Activated T-cell treated with anti-CD3 and anti-CD28 coated beads, Interleukin-2, amount 50 U/mL, for 72 hours (primary cell): ENCODE measurements at regions not wholly inside any gene's neighbourhood (a gene's known extent, or its start where the extent isn't known, plus 50 kb on each side); places are given as distances from the start of the nearest gene placed in this dataset.

ENCODE experiments used
- ATAC-seq, 2 donors: fragments of 150-1000 bp; cut with Tn5 transposase; replicated peaks in 1 of 2; 2 replicates each; pipeline ENCODE4 v1.10.0; 2021; ENCODE audit warnings: moderate library complexity in 2 of 2, mild to moderate bottlenecking in 1 of 2
- DNase-seq, 2 donors: peaks; one replicate each; pipeline ENCODE4 v3.0.0; 2021 to 2022; ENCODE audit warnings: mixed read lengths in 1 of 2
- H3K27ac Mint-ChIP-seq: one replicate; pipeline ENCODE4 v1.8.0; 2022; ENCODE audit warnings: mild to moderate bottlenecking, moderate library complexity, mixed read lengths
- H3K27me3 Mint-ChIP-seq: one replicate; pipeline ENCODE4 v1.8.0; 2022; ENCODE audit warnings: low read depth, mixed read lengths
- H3K36me3 Mint-ChIP-seq, 2 donors: one replicate each; pipeline ENCODE4 v1.8.0; 2022; ENCODE audit warnings: mixed read lengths in 2 of 2, mild to moderate bottlenecking in 1 of 2; ENCODE audit not compliant: insufficient read depth in 2 of 2
- H3K4me1 Mint-ChIP-seq: one replicate; pipeline ENCODE4 v1.8.0; 2022; ENCODE audit warnings: low read depth, mixed read lengths
- H3K4me3 Mint-ChIP-seq, 2 donors: one replicate each; pipeline ENCODE4 v1.8.0; 2022; ENCODE audit warnings: mild to moderate bottlenecking in 2 of 2, mixed read lengths in 2 of 2, moderate library complexity in 2 of 2
- H3K9me3 Mint-ChIP-seq, 2 donors: one replicate each; pipeline ENCODE4 v1.8.0; 2022; ENCODE audit warnings: mixed read lengths in 2 of 2

DNA sequence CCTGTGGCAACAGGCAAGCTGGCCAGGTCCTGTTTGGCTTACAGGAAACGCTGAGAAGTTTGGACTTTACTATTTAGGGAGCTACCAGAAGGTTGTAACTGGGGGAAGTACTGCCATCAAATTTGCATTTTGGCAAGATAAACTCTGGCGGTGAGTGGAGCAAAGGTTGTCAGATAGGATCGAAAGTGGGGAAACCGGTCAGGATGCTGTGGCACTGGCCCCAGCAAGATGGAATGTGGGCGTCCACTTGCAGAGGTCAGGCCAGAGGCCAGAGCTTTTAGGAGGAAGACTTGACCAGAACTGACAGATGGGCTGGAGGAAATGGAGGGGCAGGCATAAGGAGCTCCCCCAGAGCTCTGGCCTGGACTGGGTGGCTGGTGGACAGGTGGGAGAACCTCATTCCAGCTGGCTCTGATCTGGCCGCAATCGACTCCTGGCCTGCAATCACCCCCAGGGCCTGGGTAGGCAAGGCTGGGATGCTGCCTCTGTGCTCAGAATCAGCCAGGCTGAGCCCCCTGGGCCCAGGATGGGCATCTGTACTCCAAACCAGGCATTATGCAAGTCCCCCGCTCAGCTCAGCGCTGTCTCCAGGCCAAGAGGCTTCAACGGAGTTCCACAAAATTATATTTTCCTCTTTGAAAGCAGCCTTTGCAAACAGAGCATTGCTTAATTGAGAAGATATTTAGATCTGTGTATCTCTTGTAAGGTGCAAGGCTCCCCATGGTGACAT, 178.3 kb upstream of the NECTIN1 start:
- Mint-ChIP-seq H3K9me3 (no peaks in the 10 kb centered on the region), H3K4me1 (no peaks in the 10 kb centered on the region), H3K4me3 (no peak overlapping the region), H3K36me3 (no peaks in the 10 kb centered on the region), H3K27ac (no peak overlapping the region), H3K27me3 (peaks cover 28% of the 10 kb centered on the region)
- DNase-seq (no peak), ATAC-seq (no peak)

DNA sequence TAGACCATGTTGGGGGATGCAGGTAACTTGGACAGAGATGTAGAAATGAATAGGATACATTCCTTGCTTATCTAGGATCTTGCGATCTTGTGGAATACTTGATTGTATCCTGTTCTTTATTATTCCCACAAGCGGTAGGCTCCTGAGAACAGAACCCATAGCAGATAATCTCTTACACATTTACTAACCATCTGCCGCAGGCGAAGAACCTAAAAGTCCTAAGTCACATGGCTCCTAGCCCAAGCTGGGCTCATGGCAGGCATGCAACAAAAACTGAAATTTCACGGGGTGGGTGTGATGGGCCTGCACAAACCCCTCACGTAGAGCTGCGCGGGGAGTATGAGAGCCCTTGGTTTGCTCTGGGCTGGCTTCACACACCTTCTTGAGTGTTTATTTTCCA, 177.4 kb upstream of the NECTIN1 start:
- Mint-ChIP-seq H3K4me3 (no peak overlapping the region), H3K4me1 (no peaks in the 10 kb centered on the region), H3K27ac (no peak overlapping the region), H3K36me3 (no peaks in the 10 kb centered on the region), H3K27me3 (peaks cover 28% of the 10 kb centered on the region), H3K9me3 (no peaks in the 10 kb centered on the region)
- ATAC-seq = no peak
- DNase-seq = no peak

DNA sequence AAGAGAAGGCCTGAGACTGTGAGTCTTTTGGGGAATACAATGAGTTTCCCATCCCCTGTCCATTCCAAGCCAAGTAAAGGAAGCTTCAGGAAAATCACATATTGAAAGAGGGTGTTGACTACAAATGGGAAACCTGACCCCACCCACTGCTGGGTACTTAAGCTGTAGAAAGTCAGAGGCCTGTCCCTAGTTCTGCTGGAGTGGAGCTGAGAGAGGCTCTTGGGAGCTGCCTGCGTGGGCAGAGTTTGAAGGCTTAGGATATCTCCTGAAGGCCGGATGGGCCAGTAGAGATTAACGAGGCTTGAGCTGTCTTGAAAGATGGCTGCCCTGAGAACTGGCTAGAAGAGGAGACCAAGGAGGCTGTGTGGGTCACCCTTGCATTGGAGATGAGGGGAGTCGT, 176.2 kb upstream of the NECTIN1 start:
- no peaks in the 10 kb centered on the region for H3K36me3 Mint-ChIP-seq
- no peak overlapping the region for H3K27ac Mint-ChIP-seq
- peaks cover 28% of the 10 kb centered on the region for H3K27me3 Mint-ChIP-seq
- H3K9me3 Mint-ChIP-seq = no peaks in the 10 kb centered on the region
- H3K4me1 Mint-ChIP-seq = no peaks in the 10 kb centered on the region
- no peak for ATAC-seq
- H3K4me3 Mint-ChIP-seq = no peak overlapping the region
- DNase-seq = no peak

DNA sequence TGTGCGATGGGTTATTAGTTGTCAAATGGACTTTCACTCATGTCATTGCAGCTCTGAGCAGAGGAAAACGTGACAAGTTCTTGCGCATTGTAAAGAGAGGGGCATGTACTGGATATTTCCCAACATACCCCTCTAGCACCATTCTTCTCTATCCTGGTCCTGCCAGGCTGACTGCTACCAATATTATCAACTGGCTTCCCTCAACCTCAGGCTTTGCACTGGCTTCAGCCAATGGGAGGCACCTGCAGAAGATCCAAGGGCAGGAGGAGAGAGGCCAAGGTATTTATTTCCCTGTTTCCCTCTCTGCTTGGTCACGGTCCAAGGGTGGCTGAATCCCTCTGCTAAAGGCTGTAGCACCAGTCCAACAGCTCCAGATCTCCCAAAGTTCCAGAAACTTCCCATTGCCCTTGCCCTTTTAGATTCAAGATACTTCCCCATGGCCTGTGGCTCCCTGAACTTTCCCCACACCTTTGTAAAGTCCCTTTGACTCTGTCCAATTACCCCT, 175.6 kb upstream of the NECTIN1 start:
- Mint-ChIP-seq H3K9me3 (no peaks in the 10 kb centered on the region), H3K27ac (no peak overlapping the region), H3K4me1 (no peaks in the 10 kb centered on the region), H3K36me3 (no peaks in the 10 kb centered on the region), H3K27me3 (peaks cover 28% of the 10 kb centered on the region), H3K4me3 (no peak overlapping the region)
- ATAC-seq (no peak), DNase-seq (no peak)

DNA sequence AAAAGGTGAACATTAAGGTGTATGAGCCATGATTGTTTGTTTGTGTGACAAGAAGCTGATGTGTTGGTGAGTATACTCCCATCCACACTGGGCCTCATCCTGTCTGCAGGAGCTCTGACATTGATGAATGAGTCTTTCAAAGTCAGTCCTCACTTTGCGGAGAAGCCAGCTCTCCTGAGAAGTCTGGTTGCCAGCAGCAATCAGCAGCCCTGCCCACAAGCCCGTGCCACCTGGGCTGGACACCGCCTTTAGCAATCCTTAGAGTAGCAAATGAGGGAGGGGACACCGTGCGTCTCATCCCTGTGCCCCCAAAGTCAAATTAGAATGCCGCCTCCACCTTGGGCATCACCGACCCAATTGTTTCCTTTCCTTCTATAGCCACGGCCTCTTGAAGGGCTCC, 174.8 kb upstream of the NECTIN1 start:
- Mint-ChIP-seq H3K27ac (no peak overlapping the region), H3K9me3 (no peaks in the 10 kb centered on the region), H3K27me3 (peaks cover 28% of the 10 kb centered on the region)

DNA sequence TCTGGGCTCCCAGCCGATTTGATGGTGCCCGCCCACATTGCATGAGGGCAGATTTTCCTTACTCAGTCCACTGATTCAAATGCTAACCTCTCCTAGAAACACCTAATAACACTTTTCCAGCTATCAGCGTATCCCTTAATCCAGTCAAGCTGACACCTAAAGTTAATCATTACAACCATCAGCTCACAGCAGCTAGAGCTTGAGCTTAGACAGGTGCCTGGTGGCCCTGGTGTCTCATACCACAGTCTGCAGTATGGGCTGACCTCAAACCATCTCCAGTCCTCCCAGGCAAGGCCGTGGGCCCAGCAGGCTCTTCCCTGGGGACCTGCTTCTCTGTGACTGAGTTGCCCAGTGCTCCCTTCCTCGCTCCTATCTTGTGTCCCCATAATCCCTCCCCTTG, 174.4 kb upstream of the NECTIN1 start:
- Mint-ChIP-seq H3K4me1 (no peaks in the 10 kb centered on the region), H3K27me3 (peaks cover 24% of the 10 kb centered on the region), H3K4me3 (no peak overlapping the region), H3K9me3 (no peaks in the 10 kb centered on the region), H3K36me3 (no peaks in the 10 kb centered on the region), H3K27ac (no peak overlapping the region)
- DNase-seq (no peak), ATAC-seq (no peak)

More for the DNA sequence above, 174.8 kb upstream of the NECTIN1 start:
- Mint-ChIP-seq H3K4me3 (no peak overlapping the region), H3K36me3 (no peaks in the 10 kb centered on the region), H3K4me1 (no peaks in the 10 kb centered on the region)
- ATAC-seq = no peak
- no peak for DNase-seq

DNA sequence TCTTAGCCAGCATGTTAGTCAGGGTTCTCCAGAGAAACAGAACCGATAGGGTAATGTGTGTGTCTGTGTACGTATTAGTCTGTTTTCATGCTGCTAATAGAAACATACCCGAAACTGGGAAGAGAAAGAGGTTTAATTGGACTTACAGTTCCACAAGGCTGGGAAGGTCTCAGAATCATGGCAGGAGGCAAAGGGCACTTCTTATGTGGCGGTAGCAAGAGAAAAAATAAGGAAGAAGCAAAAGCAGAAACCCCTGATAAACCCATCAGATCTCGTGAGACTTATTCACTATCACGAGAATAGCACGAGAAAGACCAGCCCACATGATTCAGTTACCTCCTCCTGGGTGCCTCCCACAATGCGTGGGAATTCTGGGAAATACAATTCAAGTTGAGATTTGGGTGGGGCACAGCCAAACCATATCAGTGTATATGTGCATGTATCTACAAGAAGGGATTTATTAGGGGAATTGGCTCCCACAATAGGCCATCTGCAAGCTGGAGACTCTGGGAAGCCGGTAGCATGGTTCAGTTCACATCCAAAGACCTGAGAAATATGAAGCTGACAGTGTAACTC, 173.7 kb upstream of the NECTIN1 start:
- Mint-ChIP-seq H3K4me3 (no peak overlapping the region), H3K27ac (no peak overlapping the region), H3K36me3 (no peaks in the 10 kb centered on the region), H3K4me1 (no peaks in the 10 kb centered on the region), H3K27me3 (peaks cover 19% of the 10 kb centered on the region), H3K9me3 (no peaks in the 10 kb centered on the region)
- no peak for DNase-seq
- ATAC-seq = no peak

DNA sequence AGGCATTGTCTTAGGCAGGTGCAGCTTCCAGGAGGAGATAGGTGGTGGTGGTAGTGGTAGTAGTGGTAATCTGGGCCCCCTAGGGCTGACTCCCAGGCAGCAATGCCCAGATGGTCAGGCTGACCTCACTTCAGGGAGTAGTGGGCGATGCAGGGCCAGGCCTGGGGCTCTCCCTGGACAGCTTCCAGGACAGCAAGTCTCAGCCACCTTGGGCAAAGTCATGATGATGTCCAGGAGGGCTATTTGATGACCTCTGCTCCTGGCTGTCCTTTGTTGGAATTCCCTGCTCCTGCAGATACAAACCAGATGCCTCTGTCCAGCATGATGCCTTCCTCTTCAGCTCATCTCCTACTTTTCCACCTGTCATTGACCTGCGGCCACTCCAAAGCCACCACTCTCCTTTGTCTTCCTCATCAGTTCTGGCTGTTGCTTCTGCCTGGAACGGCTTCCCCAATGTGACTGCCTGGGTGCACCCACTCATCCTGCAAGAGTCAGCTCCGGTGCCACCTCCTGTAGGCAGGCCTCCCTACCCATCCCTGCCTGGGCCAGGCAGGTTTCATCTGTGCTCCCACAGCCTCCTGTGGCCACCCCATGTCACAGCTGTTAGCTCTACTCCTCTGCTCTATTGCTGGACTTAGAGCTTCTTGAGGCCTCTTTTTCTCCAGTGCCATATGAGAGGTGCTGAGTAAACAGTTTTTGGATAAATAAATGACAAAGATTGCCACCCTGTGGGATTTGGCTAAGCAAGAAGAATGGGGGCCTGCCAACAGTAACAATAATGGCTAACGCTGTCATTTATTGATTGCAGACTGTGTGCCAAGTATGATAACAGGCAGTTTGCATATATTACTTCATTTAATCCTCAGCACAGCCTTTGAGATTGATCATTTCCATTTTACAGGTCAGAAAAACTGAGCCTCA, 172.9 kb upstream of the NECTIN1 start:
- DNase-seq (no peak), ATAC-seq (no peak)
- no peak overlapping the region for H3K27ac Mint-ChIP-seq
- H3K27me3 Mint-ChIP-seq = peaks cover 15% of the 10 kb centered on the region
- H3K4me3 Mint-ChIP-seq = no peak overlapping the region
- H3K36me3 Mint-ChIP-seq = no peaks in the 10 kb centered on the region
- no peaks in the 10 kb centered on the region for H3K4me1 Mint-ChIP-seq
- no peaks in the 10 kb centered on the region for H3K9me3 Mint-ChIP-seq

DNA sequence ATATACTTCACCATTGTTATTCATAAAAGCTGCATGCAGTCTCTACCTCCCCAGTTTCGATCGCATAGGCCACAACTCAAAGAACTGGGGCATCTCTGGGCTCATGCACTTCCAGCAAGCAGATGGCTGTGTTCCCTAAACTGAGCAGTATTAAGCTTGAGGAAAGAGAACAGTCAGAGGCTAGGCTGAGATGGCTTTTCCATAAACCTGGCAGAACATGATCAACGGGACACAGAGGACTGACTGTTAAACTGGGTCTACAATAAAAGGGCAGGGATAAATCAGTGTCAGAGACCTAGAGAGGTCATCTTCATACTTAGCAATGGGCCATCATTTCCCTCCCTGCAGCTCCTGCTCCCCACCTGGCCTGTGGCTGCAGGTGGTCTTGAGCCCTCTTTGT, 171.0 kb upstream of the NECTIN1 start:
- Mint-ChIP-seq H3K27ac (no peak overlapping the region), H3K4me3 (no peak overlapping the region), H3K36me3 (no peaks in the 10 kb centered on the region), H3K4me1 (no peaks in the 10 kb centered on the region), H3K27me3 (peaks cover under 1% of the 10 kb centered on the region), H3K9me3 (no peaks in the 10 kb centered on the region)
- DNase-seq (no peak), ATAC-seq (no peak)

DNA sequence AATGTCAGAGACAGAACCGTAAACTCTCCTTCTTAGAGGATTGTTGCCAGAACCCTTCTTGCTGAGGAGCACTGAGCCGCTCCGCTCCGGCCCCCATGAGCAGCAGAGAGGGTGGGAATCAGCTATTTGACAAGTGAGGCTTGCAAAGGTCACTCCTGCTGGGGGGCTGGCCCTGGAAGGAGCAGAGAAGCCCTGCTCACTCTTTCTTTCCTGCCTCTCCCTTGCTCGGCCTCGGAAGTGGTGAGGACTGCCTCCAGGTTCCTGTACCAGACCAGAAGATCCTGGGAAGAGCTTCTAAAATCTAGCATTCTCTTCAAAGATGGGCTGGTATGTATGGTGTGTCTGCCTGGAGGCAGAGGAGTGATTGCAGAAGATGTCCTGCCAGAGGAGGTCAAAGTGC, 168.6 kb upstream of the NECTIN1 start:
- Mint-ChIP-seq H3K27me3 (no peaks in the 10 kb centered on the region), H3K4me3 (no peak overlapping the region), H3K36me3 (no peaks in the 10 kb centered on the region), H3K27ac (no peak overlapping the region), H3K4me1 (no peaks in the 10 kb centered on the region), H3K9me3 (no peaks in the 10 kb centered on the region)
- DNase-seq (no peak), ATAC-seq (no peak)

DNA sequence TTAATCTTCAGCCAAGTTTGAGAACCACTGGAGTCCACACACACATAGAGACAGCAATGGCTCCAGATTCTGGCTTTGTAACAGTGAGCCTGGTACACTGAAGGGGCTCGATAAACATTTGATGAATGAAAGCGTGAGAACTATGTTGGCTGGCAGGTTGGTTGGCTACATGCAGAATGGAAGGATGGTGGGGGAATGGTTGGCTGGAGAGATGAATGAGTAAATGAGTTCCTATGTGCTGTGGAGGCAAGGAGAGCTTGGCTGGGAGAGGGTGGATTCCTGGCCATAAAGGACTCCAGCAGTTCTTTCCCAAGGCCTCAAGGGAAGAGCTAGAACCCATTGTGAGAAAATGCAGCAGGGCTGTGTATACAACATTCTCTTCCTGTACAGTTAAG, 168.0 kb upstream of the NECTIN1 start:
- Mint-ChIP-seq H3K4me1 (no peaks in the 10 kb centered on the region), H3K27ac (no peak overlapping the region), H3K4me3 (no peak overlapping the region), H3K9me3 (no peaks in the 10 kb centered on the region), H3K36me3 (no peaks in the 10 kb centered on the region), H3K27me3 (no peaks in the 10 kb centered on the region)
- DNase-seq = no peak
- ATAC-seq = no peak

DNA sequence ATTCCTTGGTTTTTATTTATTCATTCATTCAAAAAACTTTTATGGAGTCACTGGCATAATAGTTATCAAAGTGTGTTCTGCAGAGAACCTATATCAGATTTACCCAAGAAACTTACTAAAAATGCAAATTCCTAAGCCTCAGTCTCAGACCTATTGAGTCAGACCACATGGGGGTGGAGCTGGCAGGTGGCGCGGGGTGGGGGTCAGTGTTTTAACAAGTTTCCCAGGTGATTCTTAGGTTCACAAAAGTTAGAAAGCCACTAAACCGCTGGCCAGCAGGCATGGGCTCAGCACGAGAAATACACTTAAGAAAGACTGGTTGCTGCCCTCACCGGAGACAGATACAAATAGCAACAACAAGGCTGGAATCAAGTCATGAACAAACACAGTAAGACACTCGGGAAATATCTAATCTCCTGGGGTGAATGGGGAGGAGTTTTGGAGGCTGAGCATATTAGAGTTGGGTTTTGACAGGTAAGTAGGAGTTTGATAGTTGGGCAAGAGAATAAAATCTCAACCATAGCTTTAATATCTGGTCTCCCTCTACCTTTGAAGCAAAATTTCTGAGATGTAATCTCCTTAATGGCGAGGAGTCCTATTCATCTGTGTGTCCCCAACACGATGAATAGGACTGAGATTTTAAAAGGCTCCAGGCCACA, 167.5 kb upstream of the NECTIN1 start:
- DNase-seq (no peak), ATAC-seq (no peak)
- H3K27ac Mint-ChIP-seq = no peak overlapping the region
- H3K9me3 Mint-ChIP-seq = no peaks in the 10 kb centered on the region
- H3K36me3 Mint-ChIP-seq = no peaks in the 10 kb centered on the region
- H3K27me3 Mint-ChIP-seq = no peaks in the 10 kb centered on the region
- H3K4me3 Mint-ChIP-seq = no peak overlapping the region
- no peaks in the 10 kb centered on the region for H3K4me1 Mint-ChIP-seq

DNA sequence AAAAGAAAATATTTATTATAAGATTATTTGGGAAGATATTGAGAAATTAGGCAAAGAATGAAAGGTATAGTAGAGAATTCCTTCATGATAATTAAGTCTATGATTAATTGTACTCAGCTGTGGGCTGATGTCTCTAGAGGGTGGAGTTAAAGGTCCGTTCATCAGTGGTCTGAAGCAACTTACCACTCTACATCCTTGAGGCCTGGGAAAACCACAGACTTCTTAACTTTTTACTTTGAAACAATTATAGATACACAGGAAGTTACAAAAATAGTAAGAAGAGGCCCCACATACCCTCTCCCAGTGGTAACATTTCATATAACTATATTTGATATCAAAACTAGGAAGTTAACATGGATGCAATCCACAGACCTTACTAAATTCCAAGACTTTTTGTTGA, 167.0 kb upstream of the NECTIN1 start:
- H3K4me1 Mint-ChIP-seq = no peaks in the 10 kb centered on the region

More for the DNA sequence above, 167.0 kb upstream of the NECTIN1 start:
- Mint-ChIP-seq H3K27ac (no peak overlapping the region), H3K4me3 (no peak overlapping the region), H3K36me3 (no peaks in the 10 kb centered on the region), H3K9me3 (no peaks in the 10 kb centered on the region), H3K27me3 (no peaks in the 10 kb centered on the region)
- ATAC-seq (no peak), DNase-seq (no peak)
